Endodermal cell (in vitro differentiated cells): ENCODE measurements at regions not wholly inside any gene's neighbourhood (a gene's known extent, or its start where the extent isn't known, plus 50 kb on each side); places are given as distances from the start of the nearest gene placed in this dataset.
"Not testable (repeated sequence)": the region's sequence is repeated elsewhere in the genome, so short reads cannot be mapped to it uniquely, and the experiment has no call there.

Source experiments
- DNase-seq: peaks from one replicate; pipeline ENCODE4 v3.0.0-alpha.2; 2017
- H3K27ac ChIP-seq: 2 replicates; pipeline ENCODE4 v1.5.1; 2013; ENCODE audit warnings: mild to moderate bottlenecking, low read depth, low read length, moderate library complexity
- H3K27me3 ChIP-seq: 2 replicates; pipeline ENCODE4 v1.6.1; 2013; ENCODE audit warnings: mild to moderate bottlenecking, low read length, moderate library complexity; ENCODE audit not compliant: insufficient read depth, control insufficient read depth, poor library complexity, severe bottlenecking
- H3K36me3 ChIP-seq: 2 replicates; pipeline ENCODE4 v1.7.0; 2013; ENCODE audit warnings: mild to moderate bottlenecking, low read length, moderate library complexity; ENCODE audit not compliant: control insufficient read depth, insufficient read depth
- H3K4me1 ChIP-seq: one replicate; pipeline ENCODE4 v1.7.0; 2013; ENCODE audit warnings: low read length; ENCODE audit not compliant: control insufficient read depth, insufficient read depth
- H3K4me3 ChIP-seq: 2 replicates; pipeline ENCODE4 v1.5.1; 2013; ENCODE audit warnings: mild to moderate bottlenecking, low read length, moderate library complexity
- H3K9ac ChIP-seq: 2 replicates; pipeline ENCODE4 v1.6.1; 2013; ENCODE audit warnings: mild to moderate bottlenecking, low read length, moderate library complexity; ENCODE audit not compliant: poor library complexity, severe bottlenecking; ENCODE audit errors: extremely low read depth
- H3K9me3 ChIP-seq: 2 replicates; pipeline ENCODE4 v1.6.1; 2013; ENCODE audit warnings: mild to moderate bottlenecking, low read length, moderate library complexity; ENCODE audit not compliant: control insufficient read depth
- H3K27ac Mint-ChIP-seq: 2 replicates; pipeline ENCODE4 v1.8.0; 2020; ENCODE audit warnings: mixed read lengths
- H3K27me3 Mint-ChIP-seq: 2 replicates; pipeline ENCODE4 v1.8.0; 2021; ENCODE audit warnings: mild to moderate bottlenecking, mixed read lengths; ENCODE audit not compliant: insufficient read depth
- H3K36me3 Mint-ChIP-seq: 2 replicates; pipeline ENCODE4 v1.8.0; 2020; ENCODE audit warnings: low read depth, mixed read lengths
- H3K4me1 Mint-ChIP-seq: 2 replicates; pipeline ENCODE4 v1.8.0; 2020; ENCODE audit warnings: mixed read lengths
- H3K4me3 Mint-ChIP-seq: 2 replicates; pipeline ENCODE4 v1.8.0; 2020; ENCODE audit warnings: mild to moderate bottlenecking, moderate library complexity, mixed read lengths
- H3K9me3 Mint-ChIP-seq: 2 replicates; pipeline ENCODE4 v1.8.0; 2020; ENCODE audit warnings: mild to moderate bottlenecking, mixed read lengths
- WGBS, 2 experiments: methylation state at CpG; one replicate each; pipeline versions ENCODE4 v1.1.5 to v1.1.7; 2013; ENCODE audit warnings: missing lambda C conversion rate in 2 of 2, mixed read lengths in 1 of 2; ENCODE audit not compliant: insufficient coverage in 1 of 2, insufficient read length in 1 of 2; 5-methylcytosine and 5-hydroxymethylcytosine counted together
- TF ChIP-seq, protein P1 (sequence below): fragments of 200-600 bp; sonication (generic); conservative IDR thresholded peaks from 2 replicates; pipeline ENCODE4 v1.5.0; 2021; ENCODE audit warnings: antibody characterized with exemption, mild to moderate bottlenecking

DNA sequence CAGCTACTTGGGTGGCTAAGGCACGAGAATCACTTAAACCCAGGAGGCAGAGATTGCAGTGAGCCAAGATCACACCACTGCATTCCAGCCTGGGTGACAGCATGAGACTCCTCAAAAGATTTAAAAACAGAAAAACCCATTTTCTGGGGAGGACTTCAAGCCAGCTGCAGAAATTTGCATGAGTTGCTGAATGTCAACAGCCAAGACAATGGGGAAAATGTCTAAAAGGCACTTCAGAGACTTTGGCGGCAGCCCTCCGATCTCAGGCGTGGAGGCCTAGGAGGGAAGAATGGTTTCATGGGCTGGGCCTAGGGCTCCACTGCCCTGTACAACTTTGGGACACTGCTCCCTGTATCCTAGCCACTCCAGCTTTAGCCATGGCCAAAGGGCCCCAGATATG lies 177.8 kb upstream of the C14orf180 start:
- Histone ChIP-seq H3K9ac (no peak overlapping the region), H3K36me3 (no peaks in the 10 kb centered on the region), H3K4me1 (no peaks in the 10 kb centered on the region), H3K27ac (no peak overlapping the region), H3K4me3 (no peak overlapping the region), H3K9me3 (peaks cover 20% of the 10 kb centered on the region), H3K27me3 (no peaks in the 10 kb centered on the region)
- H3K4me3 Mint-ChIP-seq: no peak overlapping the region
- H3K9me3 Mint-ChIP-seq: peaks cover 23% of the 10 kb centered on the region
- H3K4me1 Mint-ChIP-seq: no peaks in the 10 kb centered on the region
- DNase-seq: no peak
- H3K27me3 Mint-ChIP-seq: no peaks in the 10 kb centered on the region
- no peak overlapping the region for H3K27ac Mint-ChIP-seq
- TF ChIP-seq, protein P1, sequence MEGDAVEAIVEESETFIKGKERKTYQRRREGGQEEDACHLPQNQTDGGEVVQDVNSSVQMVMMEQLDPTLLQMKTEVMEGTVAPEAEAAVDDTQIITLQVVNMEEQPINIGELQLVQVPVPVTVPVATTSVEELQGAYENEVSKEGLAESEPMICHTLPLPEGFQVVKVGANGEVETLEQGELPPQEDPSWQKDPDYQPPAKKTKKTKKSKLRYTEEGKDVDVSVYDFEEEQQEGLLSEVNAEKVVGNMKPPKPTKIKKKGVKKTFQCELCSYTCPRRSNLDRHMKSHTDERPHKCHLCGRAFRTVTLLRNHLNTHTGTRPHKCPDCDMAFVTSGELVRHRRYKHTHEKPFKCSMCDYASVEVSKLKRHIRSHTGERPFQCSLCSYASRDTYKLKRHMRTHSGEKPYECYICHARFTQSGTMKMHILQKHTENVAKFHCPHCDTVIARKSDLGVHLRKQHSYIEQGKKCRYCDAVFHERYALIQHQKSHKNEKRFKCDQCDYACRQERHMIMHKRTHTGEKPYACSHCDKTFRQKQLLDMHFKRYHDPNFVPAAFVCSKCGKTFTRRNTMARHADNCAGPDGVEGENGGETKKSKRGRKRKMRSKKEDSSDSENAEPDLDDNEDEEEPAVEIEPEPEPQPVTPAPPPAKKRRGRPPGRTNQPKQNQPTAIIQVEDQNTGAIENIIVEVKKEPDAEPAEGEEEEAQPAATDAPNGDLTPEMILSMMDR: no peak
- peaks cover 5% of the 10 kb centered on the region for H3K36me3 Mint-ChIP-seq
- 94 to 97% methylated on average over 3 to 4 of the region's 4 CpGs for WGBS, 2 experiments

DNA sequence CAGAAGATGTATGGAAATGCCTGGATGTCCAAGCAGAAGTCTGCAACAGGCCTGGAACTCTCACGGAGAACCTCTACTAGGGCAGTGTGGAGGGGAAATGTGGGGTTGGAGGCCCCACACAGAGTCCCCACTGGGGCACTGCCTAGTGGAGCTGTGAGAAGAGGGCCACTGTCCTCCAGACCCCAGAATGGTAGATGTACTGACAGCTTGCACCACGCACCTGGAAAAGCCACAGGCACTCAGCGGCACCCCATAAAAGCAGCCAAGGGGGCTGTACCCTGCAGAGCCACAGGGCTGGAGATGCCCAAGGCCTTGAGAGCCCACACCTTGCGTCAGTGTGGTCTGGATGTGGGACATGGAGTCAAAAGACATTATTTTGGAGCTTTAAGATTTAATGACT lies 177.3 kb upstream of the C14orf180 start:
- H3K27me3 Mint-ChIP-seq, H3K4me3 ChIP-seq, H3K4me1 Mint-ChIP-seq, H3K27me3 ChIP-seq, H3K36me3 ChIP-seq, H3K36me3 Mint-ChIP-seq, H3K4me3 Mint-ChIP-seq, DNase-seq, H3K4me1 ChIP-seq, H3K27ac Mint-ChIP-seq, H3K27ac ChIP-seq, H3K9ac ChIP-seq: not testable (repeated sequence)
- H3K9me3 ChIP-seq: peaks cover 15% of the 10 kb centered on the region
- peaks cover 18% of the 10 kb centered on the region for H3K9me3 Mint-ChIP-seq
- WGBS, 2 experiments: 82 to 93% methylated on average over 3 to 4 of the region's 4 CpGs

- Histone ChIP-seq H3K4me1 (no peaks in the 10 kb centered on the region), H3K4me3 (no peak overlapping the region), H3K9ac (no peak overlapping the region), H3K27ac (no peak overlapping the region), H3K27me3 (no peaks in the 10 kb centered on the region), H3K36me3 (no peaks in the 10 kb centered on the region), H3K9me3 (peaks cover 5% of the 10 kb centered on the region)
- no peaks in the 10 kb centered on the region for H3K36me3 Mint-ChIP-seq
- H3K27me3 Mint-ChIP-seq: no peaks in the 10 kb centered on the region
- DNase-seq: no peak
- H3K9me3 Mint-ChIP-seq: peaks cover 11% of the 10 kb centered on the region
- TF ChIP-seq, protein P1: no peak
- WGBS, 2 experiments: 78 to 88% methylated on average over 9 to 11 of the region's 11 CpGs
- no peak overlapping the region for H3K4me3 Mint-ChIP-seq
- H3K4me1 Mint-ChIP-seq: no peaks in the 10 kb centered on the region
- no peak overlapping the region for H3K27ac Mint-ChIP-seq
Measured at GRCh38 chr14:104403421-104404220, 175.9 kb upstream of the C14orf180 start.

- no peak overlapping the region for H3K4me3 ChIP-seq
- no peaks in the 10 kb centered on the region for H3K27me3 Mint-ChIP-seq
- WGBS, 2 experiments: 85 to 87% methylated on average over 6 to 7 of the region's 7 CpGs
Measured at GRCh38 chr14:104404922-104405321, 174.6 kb upstream of the C14orf180 start.

More at GRCh38 chr14:104404922-104405321, 174.6 kb upstream of the C14orf180 start:
- H3K9me3 Mint-ChIP-seq: peaks cover 11% of the 10 kb centered on the region
- TF ChIP-seq, protein P1: no peak
- Histone ChIP-seq H3K27ac (no peak overlapping the region), H3K4me1 (no peaks in the 10 kb centered on the region), H3K9me3 (peaks cover 11% of the 10 kb centered on the region), H3K9ac (no peak overlapping the region), H3K36me3 (no peaks in the 10 kb centered on the region), H3K27me3 (no peaks in the 10 kb centered on the region)
- H3K36me3 Mint-ChIP-seq: no peaks in the 10 kb centered on the region
- no peak for DNase-seq
- H3K4me3 Mint-ChIP-seq: no peak overlapping the region
- no peak overlapping the region for H3K27ac Mint-ChIP-seq
- H3K4me1 Mint-ChIP-seq: no peaks in the 10 kb centered on the region
